GM19455 (cell line): ENCODE measurements at regions not wholly inside any gene's neighbourhood (a gene's known extent, or its start where the extent isn't known, plus 50 kb on each side); places are given as distances from the start of the nearest gene placed in this dataset.
"Not testable (repeated sequence)": the region's sequence is repeated elsewhere in the genome, so short reads cannot be mapped to it uniquely, and the experiment has no call there.

Experiments used
- ATAC-seq: cut with Tn5 transposase; IDR thresholded peaks from one replicate; pipeline ENCODE4 v1.9.1; 2021; ENCODE audit not compliant: unreplicated experiment

GRCh38 chr4:62588671-62589070 is 1388.5 kb downstream of the ADGRL3 start:
- no peak for ATAC-seq

GRCh38 chr4:62571494-62571893 is 1371.4 kb downstream of the ADGRL3 start:
- ATAC-seq = no peak

DNA sequence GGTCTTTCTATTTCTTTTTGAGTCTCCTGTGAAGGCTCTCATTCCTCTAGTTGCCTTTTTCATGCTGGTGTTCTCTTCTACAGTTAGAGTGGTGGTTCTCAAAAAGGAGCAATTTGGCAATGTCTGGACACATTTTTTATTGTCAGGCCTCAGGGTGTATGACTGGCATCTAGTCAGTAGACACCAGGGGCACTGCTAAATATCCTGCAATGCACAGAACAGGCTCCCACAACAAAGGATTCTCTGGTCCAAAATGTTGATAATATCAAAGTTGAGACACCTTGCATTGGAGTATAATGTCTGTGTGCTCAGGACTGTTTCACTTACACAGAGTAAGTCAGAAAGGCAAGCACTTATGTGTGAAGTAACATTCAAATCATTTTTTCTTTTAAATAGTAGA is 1360.7 kb downstream of the ADGRL3 start:
- ATAC-seq = no peak

DNA sequence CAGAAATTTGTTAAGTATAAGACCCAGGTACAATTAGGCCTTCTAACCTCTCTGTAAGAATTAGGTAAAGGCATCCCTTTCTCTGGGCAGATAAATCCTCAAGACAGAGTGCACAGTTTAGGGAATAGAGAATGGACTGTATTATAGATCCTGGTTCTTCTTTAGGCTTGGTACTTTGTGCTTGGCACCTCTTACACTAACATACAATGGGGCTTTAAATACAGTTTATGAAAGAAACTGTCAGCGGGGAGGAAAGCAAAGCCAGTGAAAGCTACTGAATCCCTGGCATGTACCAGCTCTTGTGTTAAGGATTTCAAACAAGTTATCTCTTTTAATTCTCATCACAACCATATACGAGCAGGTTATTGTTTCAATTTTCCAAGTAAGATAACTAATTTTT is 1350.0 kb downstream of the ADGRL3 start:
- no peak for ATAC-seq

- no peak for ATAC-seq
Observed at GRCh38 chr4:62549601-62550000, 1349.5 kb downstream of the ADGRL3 start.

DNA sequence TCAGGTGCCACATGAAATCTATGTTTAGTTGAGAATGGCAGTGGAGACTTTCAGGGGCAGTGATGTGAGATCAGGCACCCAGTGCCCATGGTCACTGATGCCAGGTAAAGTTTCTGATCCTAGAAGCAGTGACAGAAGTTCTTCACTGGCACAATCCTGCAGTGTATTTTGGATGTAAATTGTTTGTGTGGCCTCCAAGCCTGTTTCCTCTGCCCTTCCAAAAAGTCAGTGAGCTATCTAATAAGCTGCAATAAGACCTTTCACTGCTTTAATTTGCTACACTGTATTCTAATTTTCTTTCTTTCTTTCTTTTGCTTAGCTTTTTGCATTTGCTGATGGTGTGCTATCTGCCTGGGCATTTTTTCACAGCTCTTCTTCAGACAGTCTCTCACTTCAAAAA is 1348.6 kb downstream of the ADGRL3 start:
- no peak for ATAC-seq

DNA sequence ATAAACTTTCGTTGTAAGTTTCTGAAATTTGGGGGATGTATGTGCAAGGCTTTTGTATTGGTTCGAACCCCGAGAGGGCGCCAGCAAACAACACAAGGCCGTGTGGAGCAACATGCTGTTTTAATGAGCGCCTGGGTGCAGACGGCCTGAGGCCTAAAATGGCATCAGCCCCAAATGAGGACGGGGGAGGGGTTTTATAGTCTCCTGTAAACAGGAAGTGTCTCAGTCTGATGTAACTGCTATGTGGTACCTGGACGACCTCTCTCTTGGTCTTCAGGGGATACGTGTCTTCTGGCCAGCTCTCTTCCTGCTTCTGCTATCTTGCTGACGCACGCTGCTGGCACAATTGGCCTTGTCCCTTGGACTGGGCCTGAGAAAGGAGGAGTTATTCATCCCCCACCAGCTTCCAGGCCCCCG is 1348.0 kb downstream of the ADGRL3 start:
- no peak for ATAC-seq

- ATAC-seq = no peak
Observed at GRCh38 chr4:62544428-62544827, 1344.3 kb downstream of the ADGRL3 start.

DNA sequence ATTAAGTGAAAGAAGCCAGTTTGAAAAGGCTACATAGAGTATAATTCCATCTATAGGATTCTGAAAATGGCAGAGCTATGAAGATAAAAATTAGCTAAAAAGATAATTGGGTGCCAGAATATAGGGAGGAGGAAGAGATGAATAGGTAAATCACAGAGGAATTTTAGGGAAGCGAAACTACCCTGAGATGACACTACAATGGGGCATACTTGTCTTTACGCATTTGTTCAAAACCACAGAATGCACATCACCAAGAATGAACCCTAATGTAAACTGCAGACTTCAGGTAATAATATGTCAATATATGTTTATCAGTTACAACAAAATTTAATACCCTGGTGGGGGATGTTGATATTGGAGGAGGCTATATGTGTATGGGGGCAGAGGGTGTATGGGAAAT is 1342.9 kb downstream of the ADGRL3 start:
- ATAC-seq = no peak

DNA sequence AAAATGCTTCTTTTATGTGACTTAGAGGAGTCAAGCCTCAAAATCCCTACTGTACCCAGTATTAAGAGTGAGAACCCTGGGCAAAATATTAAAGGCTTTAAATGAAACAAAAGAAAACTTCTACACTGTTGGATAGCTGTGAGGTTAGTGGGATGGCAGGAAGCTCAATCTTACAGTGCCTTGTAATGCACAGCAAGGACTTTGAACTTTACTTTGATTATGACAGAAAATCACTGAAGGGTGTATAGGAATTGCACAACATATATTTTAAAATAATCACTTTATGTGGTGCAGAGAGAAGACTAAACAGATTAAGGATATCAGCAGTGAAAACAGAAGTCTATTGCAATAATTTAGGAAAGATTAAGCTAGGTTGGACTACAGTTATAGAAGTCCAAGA is 1333.4 kb downstream of the ADGRL3 start:
- no peak for ATAC-seq

DNA sequence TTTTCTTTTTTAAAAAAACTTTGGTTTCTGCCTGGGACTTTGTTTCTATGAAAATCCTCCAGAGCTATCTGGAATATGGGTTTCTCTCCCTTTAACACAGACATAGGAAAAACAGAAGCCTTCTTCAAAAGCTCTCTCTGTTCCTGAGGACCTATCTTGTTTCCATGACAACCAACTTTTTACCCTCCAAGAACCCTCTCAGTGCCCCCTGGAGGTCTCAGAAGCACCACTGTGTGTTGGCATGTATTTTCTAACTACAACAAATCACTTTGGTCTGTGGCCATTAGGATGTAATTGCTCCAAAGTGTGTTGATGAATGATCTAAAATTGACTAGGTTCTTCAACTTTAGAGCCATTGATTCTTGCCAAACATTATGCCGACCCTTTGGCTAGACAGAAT is 1331.6 kb downstream of the ADGRL3 start:
- ATAC-seq = no peak

DNA sequence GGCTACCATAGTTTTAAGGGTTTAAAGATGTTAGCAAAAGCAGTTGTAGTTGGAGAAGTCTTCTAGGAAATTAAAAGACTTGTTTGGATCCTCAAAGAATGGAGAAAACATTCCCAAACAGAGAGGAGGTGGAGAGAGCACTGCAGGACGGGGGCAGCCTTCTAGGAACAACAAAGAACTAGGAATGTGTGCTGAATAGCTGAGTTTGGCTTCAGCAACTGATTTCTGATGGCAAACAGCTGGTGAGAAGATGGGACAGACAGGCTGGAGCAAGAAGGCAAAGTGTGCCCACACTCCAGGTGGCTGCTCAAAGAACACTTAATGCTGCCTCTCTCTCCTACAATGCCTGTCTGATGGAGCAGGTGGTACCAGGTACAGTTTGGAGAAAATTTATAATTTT is 1331.1 kb downstream of the ADGRL3 start:
- no peak for ATAC-seq

- ATAC-seq = no peak
Observed at GRCh38 chr4:62528874-62529273, 1328.7 kb downstream of the ADGRL3 start.

- no peak for ATAC-seq
Observed at GRCh38 chr4:62526671-62527070, 1326.5 kb downstream of the ADGRL3 start.

- ATAC-seq = no peak
Observed at GRCh38 chr4:62523256-62523655, 1323.1 kb downstream of the ADGRL3 start.

DNA sequence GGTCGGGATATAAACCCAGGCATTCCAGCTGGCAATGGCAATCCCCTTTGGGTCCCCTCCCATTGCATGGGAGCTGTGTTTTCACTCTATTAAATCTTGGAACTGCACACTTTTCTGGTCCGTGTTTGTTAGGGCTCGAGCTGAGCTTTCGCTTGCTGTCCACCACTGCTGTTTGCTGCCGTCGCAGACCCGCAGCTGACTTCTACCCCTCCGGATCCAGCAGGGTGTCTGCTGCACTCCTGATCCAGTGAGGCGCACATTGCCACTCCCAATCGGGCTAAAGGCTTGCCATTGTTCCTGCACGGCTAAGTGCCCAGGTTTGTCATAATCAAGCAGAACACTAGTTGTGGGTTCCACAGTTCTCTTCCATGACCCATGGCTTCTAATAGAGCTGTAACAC is 1322.1 kb downstream of the ADGRL3 start:
- no peak for ATAC-seq

DNA sequence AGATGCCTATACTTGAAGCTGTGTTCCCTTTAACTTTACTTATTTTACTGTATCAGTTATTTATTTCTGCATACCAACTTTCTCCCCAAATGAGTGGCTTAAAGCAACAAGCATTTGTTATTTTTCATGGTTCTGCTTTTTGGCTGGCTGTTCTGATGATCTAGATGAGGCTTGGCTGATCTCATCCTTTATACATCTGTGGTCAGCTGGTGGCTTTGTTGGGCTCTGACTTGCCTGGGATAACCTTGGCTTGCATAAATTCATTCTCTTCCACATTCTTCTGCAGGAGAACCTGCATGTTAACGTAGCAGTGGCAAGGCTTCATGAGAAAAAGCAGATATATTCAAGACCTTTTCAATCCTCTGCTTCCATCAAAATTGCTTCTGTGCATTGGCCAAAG is 1317.6 kb downstream of the ADGRL3 start:
- no peak for ATAC-seq

- ATAC-seq = no peak
Observed at GRCh38 chr4:62513306-62513705, 1313.2 kb downstream of the ADGRL3 start.

GRCh38 chr4:62512271-62512670 is 1312.1 kb downstream of the ADGRL3 start:
- ATAC-seq = no peak

DNA sequence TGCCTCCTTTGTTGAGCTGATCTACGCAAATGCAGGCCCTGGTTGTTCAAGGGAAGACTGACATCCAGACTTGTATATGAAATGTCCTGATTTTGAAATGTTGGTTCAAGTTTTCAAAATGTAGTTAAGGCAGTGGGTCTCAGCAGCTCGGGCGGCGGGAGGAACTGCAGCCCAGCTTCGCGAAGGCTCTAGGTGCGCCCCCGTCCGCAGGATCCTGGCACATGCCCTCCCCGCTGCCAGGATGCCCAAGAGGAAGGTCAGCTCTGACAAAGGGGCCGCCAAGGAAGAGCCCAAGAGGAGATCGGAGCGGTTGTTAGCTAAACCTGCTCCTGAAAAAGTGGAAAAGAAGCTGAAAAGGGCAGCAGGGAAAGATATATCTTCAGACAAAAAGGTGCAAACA is 1310.1 kb downstream of the ADGRL3 start:
- ATAC-seq = no peak

- ATAC-seq = no peak
Observed at GRCh38 chr4:62500296-62500695, 1300.2 kb downstream of the ADGRL3 start.

GRCh38 chr4:62495032-62495431 is 1294.9 kb downstream of the ADGRL3 start:
- no peak for ATAC-seq

DNA sequence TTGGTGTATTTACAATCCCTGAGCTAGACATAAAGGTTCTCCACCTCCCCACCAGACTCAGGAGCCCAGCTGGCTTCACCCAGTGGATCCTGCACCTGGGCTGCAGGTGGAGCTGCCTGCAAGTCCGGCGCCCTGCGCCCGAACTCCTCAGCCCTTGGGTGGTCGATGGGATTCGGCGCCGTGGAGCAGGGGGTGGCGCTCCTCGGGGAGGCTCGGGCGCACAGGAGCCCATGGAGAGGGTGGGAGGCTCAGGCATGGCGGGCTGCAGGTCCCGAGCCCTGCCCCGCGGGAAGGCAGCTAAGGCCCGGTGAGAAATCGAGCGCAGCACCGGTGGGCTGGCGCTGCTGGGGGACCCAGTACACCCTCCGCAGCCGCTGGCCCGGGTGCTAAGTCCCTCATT is 1291.6 kb downstream of the ADGRL3 start:
- ATAC-seq = not testable (repeated sequence)

DNA sequence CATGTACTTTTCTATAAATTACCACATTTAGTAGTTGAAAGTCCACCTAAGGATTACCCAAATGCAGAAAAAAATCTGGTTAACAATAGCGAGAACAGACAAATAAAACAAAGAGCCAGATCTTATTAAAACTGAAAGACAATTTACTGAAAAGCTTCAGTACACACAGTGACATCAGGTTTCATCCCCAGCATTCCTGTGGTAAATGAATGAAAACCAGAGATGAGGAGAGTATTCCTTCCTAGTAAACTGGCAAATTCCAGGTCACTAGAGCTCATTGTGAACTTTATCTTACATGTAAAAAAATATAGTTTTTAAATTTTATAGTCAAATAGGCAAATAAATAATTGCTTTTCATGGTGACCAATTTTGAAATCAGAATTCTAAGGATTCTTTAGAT is 1290.5 kb downstream of the ADGRL3 start:
- ATAC-seq = no peak
